GM12865 (cell line): ENCODE measurements at regions not wholly inside any gene's neighbourhood (a gene's known extent, or its start where the extent isn't known, plus 50 kb on each side); places are given as distances from the start of the nearest gene placed in this dataset.
"Not testable (repeated sequence)": the region's sequence is repeated elsewhere in the genome, so short reads cannot be mapped to it uniquely, and the experiment has no call there.

Experiments
- DNase-seq: peaks from one replicate; pipeline ENCODE4 v3.0.0; 2010; ENCODE audit warnings: low read depth
- H3K4me3 ChIP-seq: 2 replicates; pipeline ENCODE4 v1.5.1; 2011; ENCODE audit warnings: mild to moderate bottlenecking, low read depth, low read length, control low read depth
- CTCF ChIP-seq: IDR thresholded peaks from 2 replicates; pipeline ENCODE4 v1.5.1; 2011; ENCODE audit warnings: low read length, control low read depth, low read depth, inconsistent platforms; ENCODE audit not compliant: insufficient read depth; ENCODE audit errors: missing control alignments

- no peak overlapping the region for H3K4me3 ChIP-seq
- no peak for DNase-seq
- TF ChIP-seq CTCF = no peak
Observed at GRCh38 chr6:99145738-99146137, 198.0 kb upstream of the FBXL4 start.

- no peak overlapping the region for H3K4me3 ChIP-seq
- no peak for TF ChIP-seq CTCF
- DNase-seq = no peak
Observed at GRCh38 chr6:99143108-99143861, 195.5 kb upstream of the FBXL4 start.

- not testable (repeated sequence) for DNase-seq, H3K4me3 ChIP-seq
Observed at GRCh38 chr6:99141906-99142305, 194.2 kb upstream of the FBXL4 start.

- no peak overlapping the region for H3K4me3 ChIP-seq
- no peak for DNase-seq
- TF ChIP-seq CTCF = no peak
Observed at GRCh38 chr6:99138445-99138844, 190.7 kb upstream of the FBXL4 start.

DNA sequence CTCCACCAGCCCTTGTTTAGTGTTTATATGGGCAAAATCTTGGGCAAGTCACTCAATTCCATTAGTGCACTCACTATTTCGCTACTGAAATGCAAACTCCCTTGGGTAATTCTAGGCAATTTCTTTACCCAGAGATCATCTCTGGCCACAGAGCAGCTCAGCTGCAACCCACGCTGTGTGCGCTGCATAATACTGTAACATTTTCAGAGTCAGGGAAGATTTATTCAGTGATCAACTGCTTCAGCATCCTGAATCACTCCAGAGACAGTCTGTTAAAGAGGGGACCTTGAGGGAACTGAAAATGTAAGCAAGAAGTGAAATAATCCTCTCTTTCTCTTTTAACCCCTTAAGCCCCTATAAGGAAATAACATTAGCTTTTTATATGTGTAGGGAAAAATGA is 189.6 kb upstream of the FBXL4 start:
- TF ChIP-seq CTCF = no peak
- H3K4me3 ChIP-seq = no peak overlapping the region
- DNase-seq = no peak

DNA sequence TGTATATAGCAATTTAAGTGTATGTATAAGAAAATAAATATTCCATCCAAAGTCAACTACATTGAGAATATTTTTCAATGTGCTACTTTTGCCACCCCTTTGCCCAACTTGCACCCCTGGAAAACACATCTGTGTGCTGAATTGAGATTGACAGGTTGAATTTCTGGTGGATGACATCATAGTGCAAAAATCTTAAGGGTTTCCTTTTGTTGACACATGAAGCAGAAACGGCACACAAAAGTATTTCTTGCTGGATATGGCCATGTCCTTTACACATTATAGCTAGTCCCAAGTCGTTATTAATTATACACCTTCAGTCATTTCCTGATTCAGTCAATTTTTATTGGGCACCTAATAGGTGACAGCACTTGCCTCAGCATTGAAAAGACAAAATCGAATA is 188.7 kb upstream of the FBXL4 start:
- H3K4me3 ChIP-seq = no peak overlapping the region
- TF ChIP-seq CTCF = no peak

GRCh38 chr6:99132026-99132635 is 184.4 kb upstream of the FBXL4 start:
- TF ChIP-seq CTCF = no peak
- no peak for DNase-seq
- no peak overlapping the region for H3K4me3 ChIP-seq

More for the DNA sequence above, 188.7 kb upstream of the FBXL4 start:
- DNase-seq = no peak
